NOMO-1 (cell line): ENCODE measurements at regions not wholly inside any gene's neighbourhood (a gene's known extent, or its start where the extent isn't known, plus 50 kb on each side); places are given as distances from the start of the nearest gene placed in this dataset.
"Not testable (repeated sequence)": the region's sequence is repeated elsewhere in the genome, so short reads cannot be mapped to it uniquely, and the experiment has no call there.

Source experiments
- DNase-seq, 2 experiments: peaks; one replicate each; lab custom pipeline; 2025; ENCODE audit not compliant: unreplicated experiment in 2 of 2; lab: John Stamatoyannopoulos, UW

DNA sequence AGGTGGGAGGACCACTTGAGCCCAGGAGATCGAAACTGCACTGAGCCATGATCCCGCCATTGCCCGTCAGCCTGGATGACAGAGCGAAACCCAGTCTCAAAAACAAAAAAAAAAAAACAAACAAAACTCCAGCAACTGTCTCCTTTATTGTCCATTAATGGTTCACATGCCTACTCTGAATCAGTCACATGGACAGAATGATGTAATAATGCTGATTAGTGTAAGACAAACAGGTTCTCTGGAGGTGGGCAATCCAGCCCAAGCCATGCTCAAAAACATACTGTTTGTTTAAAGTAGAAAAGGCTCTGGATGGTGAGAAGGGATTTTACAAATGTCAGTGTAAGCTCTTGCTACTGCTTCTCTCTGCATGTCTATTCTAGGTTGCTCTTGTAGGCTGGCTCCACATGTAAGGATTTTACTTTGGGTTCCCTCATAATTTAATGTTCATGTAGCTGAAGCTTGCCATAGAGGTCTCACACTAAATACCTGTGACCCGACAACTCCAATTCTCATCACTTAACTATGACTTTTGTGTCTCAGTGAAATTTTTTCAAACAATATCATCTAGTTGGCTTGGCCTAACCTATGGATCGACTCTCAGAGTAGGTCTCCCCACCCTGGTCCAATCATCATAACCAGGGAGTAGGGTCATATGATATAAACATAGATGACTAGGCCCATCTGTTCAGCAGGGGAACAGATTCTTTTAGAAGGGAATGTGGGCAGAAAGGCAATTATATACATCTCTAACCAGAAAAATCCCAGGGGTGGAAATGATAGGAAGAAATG lies 83.9 kb upstream of the SLC39A10 start:
- DNase-seq: no peak

DNA sequence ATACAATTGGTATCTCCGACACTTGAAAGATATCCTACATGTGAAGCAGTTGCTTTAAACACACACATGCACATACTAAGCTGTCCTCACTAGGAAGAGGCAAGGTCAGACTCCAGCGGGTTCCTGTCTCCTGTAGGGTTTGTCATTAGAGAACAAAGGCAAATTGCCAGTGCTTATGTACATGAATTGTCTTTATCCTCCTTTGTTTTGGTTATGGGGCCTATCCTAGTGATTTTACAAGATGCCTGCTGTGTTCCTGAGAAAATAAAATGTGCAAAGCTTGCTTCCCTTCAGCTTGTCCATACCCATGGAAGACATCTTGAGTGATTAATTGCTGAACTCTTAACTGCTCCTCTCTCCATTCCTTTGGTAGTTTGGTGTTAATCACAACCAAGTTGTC lies 86.7 kb upstream of the SLC39A10 start:
- no peak for DNase-seq

DNA sequence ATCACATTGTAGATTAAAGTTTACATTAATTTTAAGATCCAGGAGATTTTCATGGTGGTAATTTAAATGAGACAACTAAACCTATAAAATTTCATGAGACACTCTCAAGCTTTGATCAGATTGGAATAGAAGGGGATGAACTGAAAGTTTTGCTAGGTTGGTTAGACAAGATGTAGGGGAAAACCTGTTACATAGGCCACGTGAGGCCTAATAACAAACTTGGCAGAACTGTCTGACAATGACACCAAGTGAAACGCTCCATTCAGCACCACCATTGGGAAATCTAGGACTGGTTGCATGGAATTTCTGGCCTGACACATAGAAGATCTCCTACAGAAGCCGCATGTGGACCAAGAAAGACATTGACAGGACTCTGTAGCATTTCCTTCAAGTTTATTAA lies 87.8 kb upstream of the SLC39A10 start:
- no peak for DNase-seq

DNA sequence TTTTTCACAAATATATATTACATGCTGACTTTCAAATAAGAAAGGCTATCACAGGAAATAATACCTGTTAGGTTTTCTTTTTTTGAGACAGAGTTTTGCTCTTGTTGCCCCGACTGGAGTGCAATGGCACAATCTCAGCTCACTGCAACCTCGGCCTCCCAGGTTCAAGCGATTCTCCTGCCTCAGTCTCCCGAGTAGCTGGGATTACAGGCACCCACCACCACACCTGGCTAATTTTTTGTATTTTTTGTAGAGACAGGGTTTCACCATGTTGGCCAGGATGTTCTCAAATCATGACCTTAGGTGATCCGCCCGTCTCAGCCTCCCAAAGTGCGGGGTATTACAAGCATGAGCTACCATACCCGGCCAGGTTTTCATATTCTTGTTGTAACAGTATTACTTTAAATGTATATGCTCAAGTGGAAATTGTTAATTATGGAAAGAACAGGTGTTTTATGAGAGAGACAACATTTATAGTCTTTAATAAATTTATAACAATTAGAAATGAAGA lies 92.3 kb upstream of the SLC39A10 start:
- not testable (repeated sequence) for DNase-seq

DNA sequence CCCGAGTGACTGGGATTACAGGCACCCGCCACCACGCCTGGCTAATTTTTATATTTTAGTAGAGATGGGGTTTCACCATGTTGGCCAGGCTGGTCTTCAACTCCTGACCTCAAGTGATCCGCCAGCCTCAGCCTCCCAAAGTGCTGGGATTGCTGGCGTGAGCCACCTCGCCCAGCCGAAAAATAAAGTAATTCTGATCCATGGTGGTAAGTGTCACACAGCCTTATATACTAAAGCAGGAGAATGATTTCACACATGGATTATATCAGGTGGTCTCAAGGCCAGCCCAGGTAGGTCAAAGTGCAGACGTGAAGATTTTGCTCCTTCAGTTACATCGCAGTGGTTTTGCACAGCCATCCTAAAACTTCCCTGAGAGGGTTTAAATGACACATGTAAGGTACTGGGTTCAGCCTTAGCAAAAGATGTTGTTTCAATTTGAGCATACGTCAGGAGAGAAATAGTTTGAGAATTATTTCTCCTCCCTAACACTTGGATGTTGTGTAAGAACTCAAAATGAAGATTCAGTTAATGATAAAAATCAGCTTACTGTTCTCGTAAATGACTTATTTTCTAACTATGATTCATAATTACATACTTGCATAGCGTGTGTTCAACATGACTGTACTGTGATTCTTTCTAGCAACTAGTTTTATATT lies 93.0 kb upstream of the SLC39A10 start:
- no peak for DNase-seq

- no peak for DNase-seq
Measured at GRCh38 chr2:195562570-195563566, 94.2 kb upstream of the SLC39A10 start.

GRCh38 chr2:195561116-195561921 lies 95.7 kb upstream of the SLC39A10 start:
- peak; percentile 84 to 93 for DNase-seq

DNA sequence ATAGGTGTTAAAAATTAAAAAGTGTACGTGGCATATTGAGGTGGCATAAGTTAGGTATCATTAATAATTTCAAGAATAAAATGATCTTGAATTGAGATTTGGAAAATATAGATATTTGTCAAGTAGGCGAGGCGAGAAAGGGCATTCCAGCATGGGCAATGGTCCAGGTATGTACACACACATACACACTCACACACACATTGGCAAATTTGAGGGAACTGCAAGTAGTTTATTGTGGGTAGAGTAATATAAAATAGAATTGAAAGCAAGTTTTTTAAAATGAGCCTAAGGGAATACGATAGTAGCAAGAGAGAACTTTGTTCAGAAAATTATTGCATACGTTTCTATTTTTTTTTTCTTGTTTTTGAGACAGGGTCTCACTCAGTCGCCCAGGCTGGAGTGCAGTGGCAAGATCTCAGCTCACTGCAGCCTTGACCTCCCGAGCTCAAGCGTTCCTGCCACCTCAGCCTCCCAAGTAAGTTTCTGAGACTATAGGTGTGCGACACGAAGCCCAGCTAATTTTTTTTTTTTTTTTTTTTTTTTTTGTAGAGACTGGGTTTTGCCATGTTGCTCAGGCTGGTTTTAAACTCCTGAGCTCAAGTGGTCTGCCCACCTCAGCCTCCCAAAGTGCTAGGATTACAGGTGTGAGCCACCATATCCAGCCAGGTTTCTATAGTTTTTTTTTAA lies 96.7 kb upstream of the SLC39A10 start:
- DNase-seq: no peak

DNA sequence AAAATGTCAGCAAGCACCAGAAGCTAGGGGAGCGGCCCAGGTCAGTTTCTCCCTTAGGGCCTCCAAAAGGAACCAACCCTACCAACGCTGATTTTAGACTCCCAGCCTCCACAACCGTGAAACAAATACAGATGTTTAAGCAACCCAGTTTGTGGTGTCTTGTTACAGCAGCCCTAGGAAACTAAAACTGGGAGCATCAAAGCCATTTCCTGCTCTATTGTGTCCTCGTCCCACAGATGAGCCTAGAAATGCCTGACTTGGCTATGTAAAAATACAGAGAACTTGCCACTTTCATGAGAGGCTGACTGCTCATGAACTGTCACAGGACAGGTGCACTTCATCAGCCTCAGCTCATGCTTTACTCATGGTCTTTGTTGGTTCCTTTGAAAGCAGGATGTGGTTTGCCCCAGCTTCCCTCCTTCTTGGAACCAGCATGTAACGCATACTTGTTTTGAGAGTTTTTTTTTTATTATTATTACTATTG lies 97.6 kb upstream of the SLC39A10 start:
- peak; percentile 65 to 75 for DNase-seq

- DNase-seq: no peak
Measured at GRCh38 chr2:195555971-195556370, 101.1 kb upstream of the SLC39A10 start.

GRCh38 chr2:195552581-195552980 lies 104.4 kb upstream of the SLC39A10 start:
- peak; percentile 32 to 58 for DNase-seq

DNA sequence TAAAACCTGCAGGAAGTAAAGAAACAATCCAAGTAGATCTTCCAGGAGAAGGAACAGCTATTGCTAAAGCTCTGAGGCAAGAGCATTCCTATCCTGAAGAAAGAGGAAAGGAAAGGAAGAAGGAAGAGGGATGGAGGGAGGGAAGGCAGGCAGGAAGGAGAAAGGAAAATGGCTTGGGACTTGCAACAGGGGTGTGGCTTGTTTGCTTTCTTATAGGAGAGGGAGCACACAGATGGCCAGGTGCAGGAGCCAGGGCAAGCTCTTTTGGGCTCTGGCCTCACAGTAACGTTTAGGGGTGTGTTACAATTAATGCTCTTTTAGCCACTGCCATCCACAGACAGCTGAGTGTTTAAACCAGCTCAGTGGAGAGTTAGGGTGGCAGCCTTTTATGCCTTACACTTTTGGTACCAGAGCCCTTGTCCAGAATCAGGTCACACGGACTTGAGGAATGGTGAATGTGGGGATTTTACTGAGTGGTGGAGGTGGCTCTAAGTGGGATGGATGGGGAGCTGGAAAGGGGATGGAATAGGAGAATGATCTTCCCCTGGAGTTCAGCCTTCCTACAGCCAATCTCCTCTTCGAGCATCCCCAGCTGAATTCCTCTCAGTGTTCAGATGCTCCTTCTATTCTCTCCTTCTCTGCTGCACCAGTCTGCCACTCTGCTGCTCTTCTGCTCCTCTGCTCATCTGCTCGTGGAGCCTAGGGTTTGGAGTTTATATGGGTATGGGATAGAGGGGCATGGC lies 108.7 kb upstream of the SLC39A10 start:
- DNase-seq: no peak

GRCh38 chr2:195547268-195547840 lies 109.7 kb upstream of the SLC39A10 start:
- not testable (repeated sequence) for DNase-seq

GRCh38 chr2:195545811-195546210 lies 111.2 kb upstream of the SLC39A10 start:
- DNase-seq: no peak

DNA sequence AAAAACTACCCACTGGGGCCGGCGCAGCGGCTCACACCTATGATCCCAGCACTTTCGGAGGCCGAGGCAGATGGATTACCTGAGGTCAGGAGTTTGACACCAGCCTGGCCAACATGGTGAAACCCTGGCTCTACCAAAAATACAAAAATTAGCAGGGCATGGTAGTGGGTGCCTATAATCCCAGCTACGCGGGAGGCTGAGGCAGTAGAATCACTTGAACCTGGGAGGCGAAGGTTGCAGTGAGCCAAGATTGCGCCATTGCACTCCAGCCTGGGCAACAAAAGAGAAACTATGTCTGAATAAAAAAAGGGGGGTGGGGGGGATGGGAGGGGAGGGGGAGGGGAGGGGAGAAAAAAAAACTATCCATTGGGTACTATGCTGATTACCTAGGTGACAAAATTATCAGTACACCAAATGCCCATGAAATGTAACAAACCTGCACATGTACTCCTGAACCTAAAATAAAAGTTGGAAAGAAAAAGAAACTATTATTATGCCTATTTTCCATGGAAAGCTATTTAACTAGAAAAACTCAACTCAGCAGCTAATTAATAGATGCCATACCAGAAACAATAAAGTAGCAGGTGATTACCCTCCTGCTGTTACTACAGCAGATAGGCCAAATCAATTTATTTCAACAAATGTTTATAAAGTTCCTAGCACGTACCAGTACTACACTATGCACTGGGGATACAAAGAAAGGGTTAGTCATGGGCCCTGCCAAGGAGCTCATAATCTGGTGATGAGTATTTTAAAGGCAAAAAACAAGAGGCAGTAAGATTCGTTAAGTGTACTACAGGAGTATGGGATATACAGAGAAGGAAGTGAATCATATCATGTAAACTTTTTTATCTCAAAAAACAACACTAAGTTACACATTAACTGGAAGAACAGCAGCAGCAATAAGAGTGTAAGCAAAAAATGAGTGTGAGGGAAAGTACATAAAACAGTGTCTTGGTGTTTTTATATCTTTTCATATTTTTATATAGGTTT lies 112.8 kb upstream of the SLC39A10 start:
- no peak for DNase-seq

GRCh38 chr2:195543063-195543462 lies 114.0 kb upstream of the SLC39A10 start:
- peak; percentile 62 to 72 for DNase-seq

- no peak for DNase-seq
Measured at GRCh38 chr2:195542067-195542466, 115.0 kb upstream of the SLC39A10 start.
